Stimulated activated CD4-positive, alpha-beta T cell treated with anti-CD3 and anti-CD28 coated beads, Interleukin-1b, Interleukin-23, amount 100 ng/mL, for 4 hours (primary cell): ENCODE measurements at regions not wholly inside any gene's neighbourhood (a gene's known extent, or its start where the extent isn't known, plus 50 kb on each side); places are given as distances from the start of the nearest gene placed in this dataset.
"Not testable (repeated sequence)": the region's sequence is repeated elsewhere in the genome, so short reads cannot be mapped to it uniquely, and the experiment has no call there.

Source experiments
- DNase-seq, 2 donors: peaks; one replicate each; pipeline ENCODE4 v3.0.0-alpha.2; 2020; ENCODE audit warnings: low read depth in 2 of 2

- no peak for DNase-seq
These were observed 837.0 kb downstream of the PDCD6IP start for GRCh38 chr3:34635352-34635850.

- DNase-seq = no peak
These were observed 848.6 kb downstream of the PDCD6IP start for GRCh38 chr3:34646911-34647460.

- DNase-seq = no peak
These were observed 851.7 kb downstream of the PDCD6IP start for GRCh38 chr3:34650131-34650530.

GRCh38 chr3:34668915-34669314, 870.5 kb downstream of the PDCD6IP start:
- no peak for DNase-seq

- DNase-seq = no peak
These were observed 871.1 kb downstream of the PDCD6IP start for GRCh38 chr3:34669490-34669889.

- no peak for DNase-seq
These were observed 877.1 kb downstream of the PDCD6IP start for GRCh38 chr3:34675383-34676120.

- no peak for DNase-seq
These were observed 878.0 kb downstream of the PDCD6IP start for GRCh38 chr3:34676436-34676835.

- DNase-seq = no peak
These were observed 880.1 kb downstream of the PDCD6IP start for GRCh38 chr3:34678575-34678974.

- not testable (repeated sequence) for DNase-seq
These were observed 880.6 kb downstream of the PDCD6IP start for GRCh38 chr3:34679055-34679454.

GRCh38 chr3:34683851-34684250, 885.4 kb downstream of the PDCD6IP start:
- peak in 1 of 2 donors; percentile 8 for DNase-seq

GRCh38 chr3:34686541-34686940, 888.1 kb downstream of the PDCD6IP start:
- no peak for DNase-seq

GRCh38 chr3:34687671-34688070, 889.2 kb downstream of the PDCD6IP start:
- DNase-seq = no peak

GRCh38 chr3:34696831-34697230, 898.4 kb downstream of the PDCD6IP start:
- no peak for DNase-seq

GRCh38 chr3:34703053-34703452, 904.6 kb downstream of the PDCD6IP start:
- DNase-seq = no peak

- DNase-seq = no peak
These were observed 914.3 kb upstream of the ARPP21 start for GRCh38 chr3:34724916-34725499.

GRCh38 chr3:34725774-34726173, 913.6 kb upstream of the ARPP21 start:
- no peak for DNase-seq

GRCh38 chr3:34727700-34728099, 911.6 kb upstream of the ARPP21 start:
- DNase-seq = no peak

GRCh38 chr3:34742151-34742550, 897.2 kb upstream of the ARPP21 start:
- no peak for DNase-seq

GRCh38 chr3:34758630-34759261, 880.6 kb upstream of the ARPP21 start:
- DNase-seq = no peak

GRCh38 chr3:34777386-34777785, 861.9 kb upstream of the ARPP21 start:
- DNase-seq = no peak

GRCh38 chr3:34779092-34779491, 860.2 kb upstream of the ARPP21 start:
- no peak for DNase-seq

- no peak for DNase-seq
These were observed 859.0 kb upstream of the ARPP21 start for GRCh38 chr3:34780294-34780693.

GRCh38 chr3:34780973-34781372, 858.4 kb upstream of the ARPP21 start:
- no peak for DNase-seq
